Neural cell (in vitro differentiated cells): ENCODE measurements at regions not wholly inside any gene's neighbourhood (a gene's known extent, or its start where the extent isn't known, plus 50 kb on each side); places are given as distances from the start of the nearest gene placed in this dataset.

Experiments used
- H2AFZ ChIP-seq: fragments of 200-600, 300-800 bp; sonication (generic), shearing (Covaris generic); 2 replicates; pipeline ENCODE4 v1.6.0; 2014; ENCODE audit warnings: low read depth, mild to moderate bottlenecking, antibody characterized with exemption, low read length, moderate library complexity
- H3F3A ChIP-seq: fragments of 200-600 bp; shearing (Covaris generic); 2 replicates; pipeline ENCODE4 v1.6.1; 2016; ENCODE audit warnings: mild to moderate bottlenecking, moderate library complexity, mixed read lengths, antibody characterized with exemption, low read length; ENCODE audit not compliant: insufficient read depth, poor library complexity, severe bottlenecking
- H3K27ac ChIP-seq: fragments of 200-600, 300-800 bp; sonication (generic), shearing (Covaris generic); 2 replicates; pipeline ENCODE4 v1.5.1; 2014; ENCODE audit warnings: mild to moderate bottlenecking, low read length, moderate library complexity
- H3K27me3 ChIP-seq: fragments of 300-800, 200-600 bp; sonication (generic), shearing (Covaris generic); 2 replicates; pipeline ENCODE4 v1.6.0; 2014; ENCODE audit warnings: mild to moderate bottlenecking, low read depth, low read length, moderate library complexity; ENCODE audit not compliant: insufficient read depth
- H3K36me3 ChIP-seq: fragments of 300-800, 200-600 bp; sonication (generic), shearing (Covaris generic); 2 replicates; pipeline ENCODE4 v1.5.1; 2014; ENCODE audit warnings: mild to moderate bottlenecking, antibody characterized with exemption, low read length, moderate library complexity; ENCODE audit not compliant: insufficient read depth
- H3K4me2 ChIP-seq: fragments of 300-800, 200-600 bp; sonication (generic), shearing (Covaris generic); 2 replicates; pipeline ENCODE4 v1.6.0; 2014; ENCODE audit warnings: mild to moderate bottlenecking, low read length
- H3K4me3 ChIP-seq: fragments of 300-800, 200-600 bp; sonication (generic), shearing (Covaris generic); 2 replicates; pipeline ENCODE4 v1.5.1; 2014; ENCODE audit warnings: mild to moderate bottlenecking, low read length, moderate library complexity
- H3K79me2 ChIP-seq: fragments of 200-600 bp; shearing (Covaris generic); replicated peaks from 2 replicates; pipeline ENCODE4 v1.6.0; 2014; ENCODE audit warnings: mild to moderate bottlenecking, low read length, moderate library complexity; ENCODE audit not compliant: insufficient read depth
- H3K9ac ChIP-seq: fragments of 300-800, 200-600 bp; sonication (generic), shearing (Covaris generic); 2 replicates; pipeline ENCODE4 v1.6.1; 2016; ENCODE audit warnings: mild to moderate bottlenecking, low read length, mixed read lengths
- H3K9me2 ChIP-seq: fragments of 200-600 bp; shearing (Covaris generic); 2 replicates; pipeline ENCODE4 v1.6.1; 2016; ENCODE audit warnings: mild to moderate bottlenecking, low read length, mixed read lengths; ENCODE audit not compliant: insufficient read depth
- H3K9me3 ChIP-seq: fragments of 200-600, 300-800 bp; sonication (generic), shearing (Covaris generic); 2 replicates; pipeline ENCODE4 v1.6.1; 2016; ENCODE audit warnings: mild to moderate bottlenecking, mixed run types, low read length, moderate library complexity, mixed read lengths
- H4K20me1 ChIP-seq: fragments of 200-600 bp; shearing (Covaris generic); 2 replicates; pipeline ENCODE4 v1.6.1; 2016; ENCODE audit warnings: mild to moderate bottlenecking, mixed run types; ENCODE audit not compliant: insufficient read depth
- EP300 ChIP-seq: fragments of 450-650 bp; conservative IDR thresholded peaks from 2 replicates; pipeline ENCODE4 v1.6.1; 2014; ENCODE audit warnings: antibody characterized with exemption, mild to moderate bottlenecking, moderate library complexity; ENCODE audit not compliant: poor library complexity, severe bottlenecking
- EZH2 ChIP-seq: fragments of 200-600, 300-800 bp; shearing (Covaris generic), sonication (generic); IDR thresholded peaks from 2 replicates; pipeline ENCODE4 v1.6.1; 2014; ENCODE audit warnings: antibody characterized with exemption, low read length, borderline replicate concordance, mild to moderate bottlenecking; ENCODE audit not compliant: insufficient read depth, poor library complexity, severe bottlenecking
- MXI1 ChIP-seq: fragments of 450-650 bp; conservative IDR thresholded peaks from 2 replicates; pipeline ENCODE4 v1.6.1; 2014; ENCODE audit warnings: antibody characterized with exemption, mild to moderate bottlenecking; ENCODE audit not compliant: poor library complexity, severe bottlenecking
- POLR2AphosphoS5 ChIP-seq: IDR thresholded peaks from 2 replicates; pipeline ENCODE4 v1.6.1; 2012
- RAD21 ChIP-seq: fragments of 450-650 bp; conservative IDR thresholded peaks from 2 replicates; pipeline ENCODE4 v1.6.1; 2014; ENCODE audit warnings: antibody characterized with exemption, mild to moderate bottlenecking, moderate library complexity
- REST ChIP-seq: IDR thresholded peaks from 2 replicates; pipeline ENCODE4 v1.6.1; 2012; ENCODE audit warnings: borderline replicate concordance
- SMC3 ChIP-seq: fragments of 450-650 bp; conservative IDR thresholded peaks from 2 replicates; pipeline ENCODE4 v1.6.1; 2014; ENCODE audit warnings: antibody characterized with exemption, mild to moderate bottlenecking, moderate library complexity; ENCODE audit not compliant: poor library complexity
- TAF1 ChIP-seq: IDR thresholded peaks from 2 replicates; pipeline ENCODE4 v1.6.1; 2012; ENCODE audit warnings: low read depth
- TF ChIP-seq, protein P1 (sequence below): fragments of 450-650 bp; IDR thresholded peaks from 2 replicates; pipeline ENCODE4 v1.5.1; 2014; ENCODE audit warnings: antibody characterized with exemption, mild to moderate bottlenecking, moderate library complexity; ENCODE audit not compliant: poor library complexity, severe bottlenecking

DNA sequence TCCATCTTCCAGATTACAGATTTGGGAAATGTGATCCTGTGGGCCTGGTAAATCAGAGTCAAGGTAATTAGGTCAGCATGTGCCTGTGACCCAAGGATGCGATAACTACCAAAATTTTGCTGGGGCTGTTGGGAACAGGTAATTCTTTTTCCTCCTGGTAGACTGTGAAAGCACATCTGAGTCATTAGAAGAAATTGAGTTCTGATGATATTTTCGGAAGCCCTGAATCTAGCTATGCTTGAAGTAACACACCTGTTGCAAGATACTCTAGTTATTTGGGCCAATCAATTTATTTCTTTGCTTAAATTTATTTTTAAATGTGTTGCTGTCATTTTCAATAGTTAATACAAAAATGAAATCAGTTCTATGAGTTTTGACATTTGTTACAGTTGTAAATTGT is 903.6 kb downstream of the RPA4 start:
- Histone ChIP-seq H3K4me3 (no peak overlapping the region), H3K36me3 (no peaks in the 10 kb centered on the region)
- TF ChIP-seq TAF1 = no peak
- TF ChIP-seq MXI1 = no peak
- TF ChIP-seq RAD21 = no peak
- TF ChIP-seq REST = no peak
- no peak for TF ChIP-seq EZH2
- no peak for TF ChIP-seq EP300
- no peak for TF ChIP-seq POLR2AphosphoS5
- TF ChIP-seq, protein P1, sequence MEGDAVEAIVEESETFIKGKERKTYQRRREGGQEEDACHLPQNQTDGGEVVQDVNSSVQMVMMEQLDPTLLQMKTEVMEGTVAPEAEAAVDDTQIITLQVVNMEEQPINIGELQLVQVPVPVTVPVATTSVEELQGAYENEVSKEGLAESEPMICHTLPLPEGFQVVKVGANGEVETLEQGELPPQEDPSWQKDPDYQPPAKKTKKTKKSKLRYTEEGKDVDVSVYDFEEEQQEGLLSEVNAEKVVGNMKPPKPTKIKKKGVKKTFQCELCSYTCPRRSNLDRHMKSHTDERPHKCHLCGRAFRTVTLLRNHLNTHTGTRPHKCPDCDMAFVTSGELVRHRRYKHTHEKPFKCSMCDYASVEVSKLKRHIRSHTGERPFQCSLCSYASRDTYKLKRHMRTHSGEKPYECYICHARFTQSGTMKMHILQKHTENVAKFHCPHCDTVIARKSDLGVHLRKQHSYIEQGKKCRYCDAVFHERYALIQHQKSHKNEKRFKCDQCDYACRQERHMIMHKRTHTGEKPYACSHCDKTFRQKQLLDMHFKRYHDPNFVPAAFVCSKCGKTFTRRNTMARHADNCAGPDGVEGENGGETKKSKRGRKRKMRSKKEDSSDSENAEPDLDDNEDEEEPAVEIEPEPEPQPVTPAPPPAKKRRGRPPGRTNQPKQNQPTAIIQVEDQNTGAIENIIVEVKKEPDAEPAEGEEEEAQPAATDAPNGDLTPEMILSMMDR = no peak
- TF ChIP-seq SMC3 = no peak

DNA sequence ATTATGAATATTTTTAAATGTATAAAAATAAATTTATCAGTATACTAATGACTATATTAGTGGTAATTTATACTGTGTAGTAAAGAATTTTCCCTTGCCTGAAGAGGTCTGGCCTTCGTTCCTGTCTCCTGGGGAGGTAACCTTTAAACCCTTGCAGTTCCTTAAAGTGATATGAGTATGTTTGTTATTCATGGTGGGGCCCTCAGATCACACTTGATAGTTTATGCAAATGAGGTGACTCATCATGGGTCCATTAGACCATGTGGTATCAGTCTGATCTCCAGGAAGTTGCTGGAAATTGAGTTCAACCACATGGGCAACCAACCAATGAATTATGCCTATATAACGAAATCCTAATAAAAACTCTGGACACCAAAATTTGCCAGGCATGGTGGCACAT is 904.1 kb downstream of the RPA4 start:
- no peak overlapping the region for H3K27ac ChIP-seq
- no peaks in the 10 kb centered on the region for H3K79me2 ChIP-seq
- H3K4me2 ChIP-seq = no peak overlapping the region
- no peak overlapping the region for H3K4me3 ChIP-seq
- no peak overlapping the region for H3K9ac ChIP-seq
- no peak overlapping the region for H2AFZ ChIP-seq
- no peaks in the 10 kb centered on the region for H3K27me3 ChIP-seq
- no peaks in the 10 kb centered on the region for H3F3A ChIP-seq
- no peaks in the 10 kb centered on the region for H3K36me3 ChIP-seq
- no peaks in the 10 kb centered on the region for H3K9me3 ChIP-seq
- TF ChIP-seq MXI1 (no peak), RAD21 (no peak), REST (no peak)
- no peaks in the 10 kb centered on the region for H4K20me1 ChIP-seq
- H3K9me2 ChIP-seq = no peaks in the 10 kb centered on the region

More for the DNA sequence above, 903.6 kb downstream of the RPA4 start:
- H3K9ac ChIP-seq = no peak overlapping the region
- H3F3A ChIP-seq = no peaks in the 10 kb centered on the region
- no peaks in the 10 kb centered on the region for H4K20me1 ChIP-seq
- no peaks in the 10 kb centered on the region for H3K79me2 ChIP-seq
- H3K9me2 ChIP-seq = no peaks in the 10 kb centered on the region
- no peaks in the 10 kb centered on the region for H3K9me3 ChIP-seq
- H3K4me2 ChIP-seq = no peak overlapping the region
- no peak overlapping the region for H3K27ac ChIP-seq
- H3K27me3 ChIP-seq = no peaks in the 10 kb centered on the region
- no peak overlapping the region for H2AFZ ChIP-seq
